ENCODE measurements at regions not wholly inside any gene's neighbourhood (a gene's known extent, or its start where the extent isn't known, plus 50 kb on each side); places are given as distances from the start of the nearest gene placed in this dataset.

GRCh38 chr13:90142251-90142650 lies 1205.2 kb upstream of the MIR17HG start:
- TF ChIP-seq CTCF (IDR thresholded peaks at IDR 0.05), result no peak
- TF ChIP-seq POLR2A (IDR thresholded peaks at IDR 0.05), result no peak
- no peak for TF ChIP-seq POLR2AphosphoS5 (IDR thresholded peaks at IDR 0.05)

Data from prostate gland (tissue), 2 donors.